ENCODE measurements at regions not wholly inside any gene's neighbourhood (a gene's known extent, or its start where the extent isn't known, plus 50 kb on each side); places are given as distances from the start of the nearest gene placed in this dataset.

GRCh38 chr6:165732696-165733488 is 69.9 kb upstream of the PDE10A start:
- Histone ChIP-seq H3K36me3 (ENCODE audit: low read length) (no peaks in the 10 kb centered on the region), H2AFZ (ENCODE audit: low read depth, low read length, severe bottlenecking) (no peak overlapping the region), H3K27me3 (ENCODE audit: low read length) (no peaks in the 10 kb centered on the region), H3K9me3 (ENCODE audit: insufficient read depth, low read length) (no peaks in the 10 kb centered on the region; the same call in 1 of the 2 replicates), H3K4me3 (ENCODE audit: insufficient read depth, low read length, poor library complexity, severe bottlenecking) (no peak overlapping the region), H3K9me2 (replicated peaks; ENCODE audit: insufficient read depth, low read length) (no peaks in the 10 kb centered on the region), H3K9ac (ENCODE audit: low read length) (no peak overlapping the region), H3F3A (ENCODE audit: insufficient read depth) (no peaks in the 10 kb centered on the region), H3K4me2 (ENCODE audit: low read depth, low read length, poor library complexity, severe bottlenecking) (no peak overlapping the region), H3K79me2 (ENCODE audit: insufficient read depth, low read length) (no peaks in the 10 kb centered on the region), H4K20me1 (ENCODE audit: low read depth, low read length) (no peaks in the 10 kb centered on the region), H3K27ac (ENCODE audit: low read depth, low read length) (no peak overlapping the region)
- TF ChIP-seq EZH2phosphoT487 (conservative IDR thresholded peaks at IDR 0.05; ENCODE audit: low read length), result no peak
- TF ChIP-seq, protein P1, sequence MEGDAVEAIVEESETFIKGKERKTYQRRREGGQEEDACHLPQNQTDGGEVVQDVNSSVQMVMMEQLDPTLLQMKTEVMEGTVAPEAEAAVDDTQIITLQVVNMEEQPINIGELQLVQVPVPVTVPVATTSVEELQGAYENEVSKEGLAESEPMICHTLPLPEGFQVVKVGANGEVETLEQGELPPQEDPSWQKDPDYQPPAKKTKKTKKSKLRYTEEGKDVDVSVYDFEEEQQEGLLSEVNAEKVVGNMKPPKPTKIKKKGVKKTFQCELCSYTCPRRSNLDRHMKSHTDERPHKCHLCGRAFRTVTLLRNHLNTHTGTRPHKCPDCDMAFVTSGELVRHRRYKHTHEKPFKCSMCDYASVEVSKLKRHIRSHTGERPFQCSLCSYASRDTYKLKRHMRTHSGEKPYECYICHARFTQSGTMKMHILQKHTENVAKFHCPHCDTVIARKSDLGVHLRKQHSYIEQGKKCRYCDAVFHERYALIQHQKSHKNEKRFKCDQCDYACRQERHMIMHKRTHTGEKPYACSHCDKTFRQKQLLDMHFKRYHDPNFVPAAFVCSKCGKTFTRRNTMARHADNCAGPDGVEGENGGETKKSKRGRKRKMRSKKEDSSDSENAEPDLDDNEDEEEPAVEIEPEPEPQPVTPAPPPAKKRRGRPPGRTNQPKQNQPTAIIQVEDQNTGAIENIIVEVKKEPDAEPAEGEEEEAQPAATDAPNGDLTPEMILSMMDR (IDR thresholded peaks at IDR 0.05; ENCODE audit: insufficient read depth, low read length, poor library complexity, severe bottlenecking), result no peak

GRCh38 chr6:165729307-165729936 is 66.4 kb upstream of the PDE10A start:
- Histone ChIP-seq H3K4me3 (ENCODE audit: insufficient read depth, low read length, poor library complexity, severe bottlenecking) (no peak overlapping the region), H3K36me3 (ENCODE audit: low read length) (no peaks in the 10 kb centered on the region), H3K9me2 (replicated peaks; ENCODE audit: insufficient read depth, low read length) (no peaks in the 10 kb centered on the region), H3K4me2 (ENCODE audit: low read depth, low read length, poor library complexity, severe bottlenecking) (no peak overlapping the region), H3K9me3 (ENCODE audit: insufficient read depth, low read length) (no peaks in the 10 kb centered on the region), H3K27me3 (ENCODE audit: low read length) (no peaks in the 10 kb centered on the region), H2AFZ (ENCODE audit: low read depth, low read length, severe bottlenecking) (no peak overlapping the region), H3F3A (ENCODE audit: insufficient read depth) (no peaks in the 10 kb centered on the region), H3K79me2 (ENCODE audit: insufficient read depth, low read length) (no peaks in the 10 kb centered on the region), H3K27ac (ENCODE audit: low read depth, low read length) (no peak overlapping the region), H4K20me1 (ENCODE audit: low read depth, low read length) (no peaks in the 10 kb centered on the region), H3K9ac (ENCODE audit: low read length) (no peak overlapping the region)
- TF ChIP-seq, protein P1 (IDR thresholded peaks at IDR 0.05; ENCODE audit: insufficient read depth, low read length, poor library complexity, severe bottlenecking), result peak; percentile 77
- TF ChIP-seq EZH2phosphoT487 (conservative IDR thresholded peaks at IDR 0.05; ENCODE audit: low read length), result no peak

- Histone ChIP-seq H3K4me3 (ENCODE audit: insufficient read depth, low read length, poor library complexity, severe bottlenecking) (no peak overlapping the region), H3K9ac (ENCODE audit: low read length) (no peak overlapping the region), H3K27ac (ENCODE audit: low read depth, low read length) (no peak overlapping the region), H3K4me2 (ENCODE audit: low read depth, low read length, poor library complexity, severe bottlenecking) (no peak overlapping the region), H3K9me3 (ENCODE audit: insufficient read depth, low read length) (no peaks in the 10 kb centered on the region), H3K27me3 (ENCODE audit: low read length) (no peaks in the 10 kb centered on the region), H2AFZ (ENCODE audit: low read depth, low read length, severe bottlenecking) (no peak overlapping the region), H3K79me2 (ENCODE audit: insufficient read depth, low read length) (no peaks in the 10 kb centered on the region), H3K9me2 (replicated peaks; ENCODE audit: insufficient read depth, low read length) (no peaks in the 10 kb centered on the region), H4K20me1 (ENCODE audit: low read depth, low read length) (no peaks in the 10 kb centered on the region), H3K36me3 (ENCODE audit: low read length) (no peaks in the 10 kb centered on the region), H3F3A (ENCODE audit: insufficient read depth) (no peaks in the 10 kb centered on the region)
- TF ChIP-seq EZH2phosphoT487 (conservative IDR thresholded peaks at IDR 0.05; ENCODE audit: low read length), result no peak
- TF ChIP-seq, protein P1 (IDR thresholded peaks at IDR 0.05; ENCODE audit: insufficient read depth, low read length, poor library complexity, severe bottlenecking), result no peak
These were observed 65.2 kb upstream of the PDE10A start for GRCh38 chr6:165728216-165728615.

All from SU-DHL-6 (cell line).